ENCODE measurements at regions not wholly inside any gene's neighbourhood (a gene's known extent, or its start where the extent isn't known, plus 50 kb on each side); places are given as distances from the start of the nearest gene placed in this dataset.

DNA sequence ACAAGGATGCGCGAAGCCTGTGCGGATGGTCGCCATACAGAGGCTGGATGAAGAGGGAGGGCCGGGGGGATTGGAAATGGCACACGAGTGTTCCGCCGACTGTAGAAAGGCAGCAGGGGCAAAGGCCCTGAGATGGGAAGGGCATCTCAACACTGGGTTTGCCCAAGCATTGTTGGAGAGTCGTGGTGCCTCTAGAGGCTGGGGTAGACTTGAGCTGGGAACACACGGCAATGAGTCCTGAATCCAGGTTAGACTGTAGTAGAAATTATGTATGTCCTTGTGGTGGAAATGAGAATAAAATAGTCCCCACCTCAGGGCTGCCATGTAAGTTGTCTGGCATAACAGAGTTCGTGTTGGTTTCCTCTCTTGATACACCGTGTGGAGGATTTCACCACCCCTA, 83.8 kb upstream of the CCND2 start:
- Histone ChIP-seq H3K23ac (ENCODE audit: low read depth, low read length) (no peak overlapping the region), H2BK5ac (ENCODE audit: low read depth, low read length, poor library complexity, severe bottlenecking) (no peak overlapping the region), H3K9ac (ENCODE audit: low read depth, low read length) (no peak overlapping the region), H3K4me3 (ENCODE audit: insufficient read depth, low read depth, low read length) (no peak overlapping the region), H3K36me3 (ENCODE audit: control insufficient read depth, insufficient read depth, low read length) (no peaks in the 10 kb centered on the region), H3K18ac (ENCODE audit: low read depth, low read length) (no peak overlapping the region), H4K20me1 (ENCODE audit: insufficient read depth, low read length) (no peaks in the 10 kb centered on the region), H2AK5ac (ENCODE audit: low read depth, low read length) (no peak overlapping the region), H4K91ac (ENCODE audit: insufficient read depth, low read depth, low read length) (no peak overlapping the region), H2BK20ac (ENCODE audit: low read depth, low read length) (no peak overlapping the region), H3K27ac (ENCODE audit: insufficient read depth, low read length) (no peak overlapping the region), H2BK15ac (ENCODE audit: low read depth, low read length) (no peak overlapping the region), H3K79me1 (ENCODE audit: low read depth in 1 of 2, low read length in 2 of 2) (no peaks in the 10 kb centered on the region), H3K9me1 (ENCODE audit: insufficient read depth, low read length) (no peaks in the 10 kb centered on the region), H3K14ac (replicated peaks; ENCODE audit: low read depth, low read length) (no peak overlapping the region), H3K27me3 (ENCODE audit: control insufficient read depth, insufficient read depth, low read length) (peaks cover 3% of the 10 kb centered on the region; the same call in 1 of the 2 replicates), H3K9me3 (ENCODE audit: control insufficient read depth, insufficient read depth, low read length) (no peaks in the 10 kb centered on the region), H2AFZ (replicated peaks; ENCODE audit: low read length, poor library complexity) (no peak overlapping the region), H2AK9ac (replicated peaks; ENCODE audit: low read depth, low read length, poor library complexity) (no peak overlapping the region), H2BK120ac (ENCODE audit: low read depth, low read length) (no peak overlapping the region), H3K4ac (ENCODE audit: low read depth, low read length) (no peak overlapping the region), H3K4me2 (ENCODE audit: low read depth, low read length) (no peak overlapping the region), H3K56ac (ENCODE audit: extremely low read depth, insufficient read depth, low read length) (no peak overlapping the region), H4K8ac (ENCODE audit: low read depth in 2 of 2, low read length in 2 of 2) (no peak overlapping the region), H4K5ac (ENCODE audit: low read depth, low read length) (no peak overlapping the region), H3K4me1 (ENCODE audit: control insufficient read depth, insufficient read depth, low read length) (no peaks in the 10 kb centered on the region)
- 92% methylated on average over 5 of the region's 12 CpGs; no CpG with 5 or more reads in 1 of the 2 experiments for WGBS, 2 experiments (ENCODE audit: extremely low coverage in 2 of 2, insufficient read length in 1 of 2)
- dilution Hi-C loops (cut with HindIII; ENCODE audit: low sequenced_read_pairs, unreplicated experiment) = no loop called here
- in situ Hi-C loops (cut with MboI; ENCODE audit: low sequenced_read_pairs) = no loop called here
- ATAC-seq (ENCODE audit: low read depth) (no peak), DNase-seq (no peak)
- TF ChIP-seq NFE2L2 (IDR thresholded peaks at IDR 0.05; ENCODE audit: low read depth, low read length) = no peak
- TF ChIP-seq RFX5 (IDR thresholded peaks at IDR 0.05; ENCODE audit: low read depth, low read length) = no peak
- no peak for TF ChIP-seq MAZ (IDR thresholded peaks at IDR 0.05; ENCODE audit: borderline replicate concordance, low read depth, low read length)
- no peak for TF ChIP-seq BHLHE40 (IDR thresholded peaks at IDR 0.05; ENCODE audit: low read depth, low read length)
- TF ChIP-seq, protein P1, sequence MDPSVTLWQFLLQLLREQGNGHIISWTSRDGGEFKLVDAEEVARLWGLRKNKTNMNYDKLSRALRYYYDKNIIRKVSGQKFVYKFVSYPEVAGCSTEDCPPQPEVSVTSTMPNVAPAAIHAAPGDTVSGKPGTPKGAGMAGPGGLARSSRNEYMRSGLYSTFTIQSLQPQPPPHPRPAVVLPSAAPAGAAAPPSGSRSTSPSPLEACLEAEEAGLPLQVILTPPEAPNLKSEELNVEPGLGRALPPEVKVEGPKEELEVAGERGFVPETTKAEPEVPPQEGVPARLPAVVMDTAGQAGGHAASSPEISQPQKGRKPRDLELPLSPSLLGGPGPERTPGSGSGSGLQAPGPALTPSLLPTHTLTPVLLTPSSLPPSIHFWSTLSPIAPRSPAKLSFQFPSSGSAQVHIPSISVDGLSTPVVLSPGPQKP (IDR thresholded peaks at IDR 0.05; ENCODE audit: borderline replicate concordance, low read depth, low read length) = no peak
- no peak for TF ChIP-seq FOS (IDR thresholded peaks at IDR 0.05; ENCODE audit: low read depth, low read length)
- TF ChIP-seq RAD21 (IDR thresholded peaks at IDR 0.05; ENCODE audit: low read length) = no peak
- no peak for TF ChIP-seq MAFK (IDR thresholded peaks at IDR 0.05; ENCODE audit: low read depth, low read length)
- TF ChIP-seq, protein P2, sequence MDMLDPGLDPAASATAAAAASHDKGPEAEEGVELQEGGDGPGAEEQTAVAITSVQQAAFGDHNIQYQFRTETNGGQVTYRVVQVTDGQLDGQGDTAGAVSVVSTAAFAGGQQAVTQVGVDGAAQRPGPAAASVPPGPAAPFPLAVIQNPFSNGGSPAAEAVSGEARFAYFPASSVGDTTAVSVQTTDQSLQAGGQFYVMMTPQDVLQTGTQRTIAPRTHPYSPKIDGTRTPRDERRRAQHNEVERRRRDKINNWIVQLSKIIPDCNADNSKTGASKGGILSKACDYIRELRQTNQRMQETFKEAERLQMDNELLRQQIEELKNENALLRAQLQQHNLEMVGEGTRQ (IDR thresholded peaks at IDR 0.05; ENCODE audit: low read depth, low read length) = no peak
- TF ChIP-seq SMC3 (IDR thresholded peaks at IDR 0.05; ENCODE audit: low read depth, low read length) = no peak
- TF ChIP-seq, protein P3, sequence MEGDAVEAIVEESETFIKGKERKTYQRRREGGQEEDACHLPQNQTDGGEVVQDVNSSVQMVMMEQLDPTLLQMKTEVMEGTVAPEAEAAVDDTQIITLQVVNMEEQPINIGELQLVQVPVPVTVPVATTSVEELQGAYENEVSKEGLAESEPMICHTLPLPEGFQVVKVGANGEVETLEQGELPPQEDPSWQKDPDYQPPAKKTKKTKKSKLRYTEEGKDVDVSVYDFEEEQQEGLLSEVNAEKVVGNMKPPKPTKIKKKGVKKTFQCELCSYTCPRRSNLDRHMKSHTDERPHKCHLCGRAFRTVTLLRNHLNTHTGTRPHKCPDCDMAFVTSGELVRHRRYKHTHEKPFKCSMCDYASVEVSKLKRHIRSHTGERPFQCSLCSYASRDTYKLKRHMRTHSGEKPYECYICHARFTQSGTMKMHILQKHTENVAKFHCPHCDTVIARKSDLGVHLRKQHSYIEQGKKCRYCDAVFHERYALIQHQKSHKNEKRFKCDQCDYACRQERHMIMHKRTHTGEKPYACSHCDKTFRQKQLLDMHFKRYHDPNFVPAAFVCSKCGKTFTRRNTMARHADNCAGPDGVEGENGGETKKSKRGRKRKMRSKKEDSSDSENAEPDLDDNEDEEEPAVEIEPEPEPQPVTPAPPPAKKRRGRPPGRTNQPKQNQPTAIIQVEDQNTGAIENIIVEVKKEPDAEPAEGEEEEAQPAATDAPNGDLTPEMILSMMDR (conservative IDR thresholded peaks at IDR 0.05; ENCODE audit: low read depth, low read length) = no peak
- TF ChIP-seq RCOR1 (IDR thresholded peaks at IDR 0.05; ENCODE audit: insufficient replicate concordance, low read length) = no peak
- no peak for TF ChIP-seq POLR2A (IDR thresholded peaks at IDR 0.05; ENCODE audit: low read depth, low read length)
- TF ChIP-seq CEBPB (IDR thresholded peaks at IDR 0.05; ENCODE audit: low read depth, low read length) = no peak
- POLR2A ChIA-PET (ENCODE audit: unreplicated experiment) = no interaction called here
- no TSS peak for BruUV-seq (replicated peaks)
- intact Hi-C loops (cut with micrococcal nuclease) = no loop called here
- CTCF ChIA-PET = no interaction called here

Data from IMR-90 (cell line).